ENCODE measurements at regions not wholly inside any gene's neighbourhood (a gene's known extent, or its start where the extent isn't known, plus 50 kb on each side); places are given as distances from the start of the nearest gene placed in this dataset.

DNA sequence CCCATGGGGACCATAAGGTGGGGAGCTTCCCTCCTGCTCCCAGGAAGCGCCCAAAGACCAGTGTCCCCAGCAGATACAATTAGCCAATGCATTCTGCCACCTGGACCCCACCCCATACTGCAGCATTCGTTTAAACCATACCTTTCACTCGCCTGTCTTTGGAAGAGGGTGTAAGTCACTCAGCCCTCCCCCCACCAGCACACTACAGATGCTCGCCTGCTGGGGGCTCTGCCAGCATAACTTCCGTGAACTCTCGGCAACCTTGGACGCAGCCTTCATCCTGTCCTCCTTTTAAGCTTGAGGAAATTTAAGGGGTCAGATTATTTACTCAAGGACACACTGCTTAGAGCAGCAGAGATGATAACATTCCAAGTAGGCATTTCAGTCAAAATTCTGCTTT is 94.4 kb upstream of the NAA20 start:
- TF ChIP-seq, protein P1, sequence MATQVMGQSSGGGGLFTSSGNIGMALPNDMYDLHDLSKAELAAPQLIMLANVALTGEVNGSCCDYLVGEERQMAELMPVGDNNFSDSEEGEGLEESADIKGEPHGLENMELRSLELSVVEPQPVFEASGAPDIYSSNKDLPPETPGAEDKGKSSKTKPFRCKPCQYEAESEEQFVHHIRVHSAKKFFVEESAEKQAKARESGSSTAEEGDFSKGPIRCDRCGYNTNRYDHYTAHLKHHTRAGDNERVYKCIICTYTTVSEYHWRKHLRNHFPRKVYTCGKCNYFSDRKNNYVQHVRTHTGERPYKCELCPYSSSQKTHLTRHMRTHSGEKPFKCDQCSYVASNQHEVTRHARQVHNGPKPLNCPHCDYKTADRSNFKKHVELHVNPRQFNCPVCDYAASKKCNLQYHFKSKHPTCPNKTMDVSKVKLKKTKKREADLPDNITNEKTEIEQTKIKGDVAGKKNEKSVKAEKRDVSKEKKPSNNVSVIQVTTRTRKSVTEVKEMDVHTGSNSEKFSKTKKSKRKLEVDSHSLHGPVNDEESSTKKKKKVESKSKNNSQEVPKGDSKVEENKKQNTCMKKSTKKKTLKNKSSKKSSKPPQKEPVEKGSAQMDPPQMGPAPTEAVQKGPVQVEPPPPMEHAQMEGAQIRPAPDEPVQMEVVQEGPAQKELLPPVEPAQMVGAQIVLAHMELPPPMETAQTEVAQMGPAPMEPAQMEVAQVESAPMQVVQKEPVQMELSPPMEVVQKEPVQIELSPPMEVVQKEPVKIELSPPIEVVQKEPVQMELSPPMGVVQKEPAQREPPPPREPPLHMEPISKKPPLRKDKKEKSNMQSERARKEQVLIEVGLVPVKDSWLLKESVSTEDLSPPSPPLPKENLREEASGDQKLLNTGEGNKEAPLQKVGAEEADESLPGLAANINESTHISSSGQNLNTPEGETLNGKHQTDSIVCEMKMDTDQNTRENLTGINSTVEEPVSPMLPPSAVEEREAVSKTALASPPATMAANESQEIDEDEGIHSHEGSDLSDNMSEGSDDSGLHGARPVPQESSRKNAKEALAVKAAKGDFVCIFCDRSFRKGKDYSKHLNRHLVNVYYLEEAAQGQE (IDR thresholded peaks at IDR 0.05; ENCODE audit: insufficient read depth in 1 of 2, low read depth in 2 of 2, low read length in 2 of 2) = no peak
- TF ChIP-seq POLR2AphosphoS5 (IDR thresholded peaks at IDR 0.05; ENCODE audit: low read depth, low read length) (no peak), TAF1 (IDR thresholded peaks at IDR 0.05; ENCODE audit: borderline replicate concordance, insufficient read depth, low read length) (no peak), FOXP2 (optimal IDR thresholded peaks at IDR 0.05; ENCODE audit: borderline replicate concordance, extremely low read depth, extremely low read length, insufficient read depth) (no peak), SIN3A (IDR thresholded peaks at IDR 0.05; ENCODE audit: borderline replicate concordance, insufficient read depth, low read length) (no peak)

DNA sequence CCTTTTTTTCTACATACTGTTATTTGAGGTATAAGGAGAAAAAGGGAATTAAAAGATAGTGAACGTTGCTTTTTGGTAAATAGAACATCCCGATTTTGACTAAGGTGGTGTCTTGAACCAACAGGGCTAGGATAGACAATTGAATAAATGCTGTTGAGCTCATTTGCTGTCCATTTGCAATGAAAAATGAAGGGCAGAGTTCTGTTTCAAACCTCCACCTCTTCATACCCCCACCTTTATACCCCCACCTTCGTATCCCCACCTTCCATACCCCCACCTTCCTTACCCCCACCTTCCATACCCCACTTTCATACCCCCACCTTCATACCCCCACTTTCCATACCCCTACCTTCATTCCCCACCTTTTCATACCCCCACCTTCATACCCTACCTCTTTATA is 93.4 kb upstream of the NAA20 start:
- no peak for TF ChIP-seq TAF1 (IDR thresholded peaks at IDR 0.05; ENCODE audit: borderline replicate concordance, insufficient read depth, low read length)
- TF ChIP-seq FOXP2 (optimal IDR thresholded peaks at IDR 0.05; ENCODE audit: borderline replicate concordance, extremely low read depth, extremely low read length, insufficient read depth) = no peak
- TF ChIP-seq SIN3A (IDR thresholded peaks at IDR 0.05; ENCODE audit: borderline replicate concordance, insufficient read depth, low read length) = no peak
- TF ChIP-seq, protein P1 (IDR thresholded peaks at IDR 0.05; ENCODE audit: insufficient read depth in 1 of 2, low read depth in 2 of 2, low read length in 2 of 2) = no peak
- TF ChIP-seq POLR2AphosphoS5 (IDR thresholded peaks at IDR 0.05; ENCODE audit: low read depth, low read length) = no peak

DNA sequence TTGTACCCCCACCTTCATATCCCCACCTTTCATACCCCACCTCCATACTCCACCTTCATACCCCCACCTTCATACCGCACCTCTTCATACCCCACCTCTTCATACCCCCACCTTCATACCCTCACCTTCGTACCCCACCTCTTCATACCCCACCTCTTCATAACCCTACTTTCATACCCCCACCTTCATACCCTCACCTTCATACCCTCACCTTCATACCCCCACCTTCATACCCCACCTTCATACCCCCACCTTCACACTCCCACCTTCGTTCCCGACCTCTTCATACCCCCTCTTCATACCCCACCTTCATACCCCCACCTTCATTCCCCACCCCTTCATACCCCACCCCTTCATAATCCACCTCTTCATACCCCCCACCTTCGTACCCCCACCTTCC is 92.9 kb upstream of the NAA20 start:
- TF ChIP-seq SIN3A (IDR thresholded peaks at IDR 0.05; ENCODE audit: borderline replicate concordance, insufficient read depth, low read length) (no peak), TAF1 (IDR thresholded peaks at IDR 0.05; ENCODE audit: borderline replicate concordance, insufficient read depth, low read length) (no peak), POLR2AphosphoS5 (IDR thresholded peaks at IDR 0.05; ENCODE audit: low read depth, low read length) (no peak), FOXP2 (optimal IDR thresholded peaks at IDR 0.05; ENCODE audit: borderline replicate concordance, extremely low read depth, extremely low read length, insufficient read depth) (no peak)
- TF ChIP-seq, protein P1 (IDR thresholded peaks at IDR 0.05; ENCODE audit: insufficient read depth in 1 of 2, low read depth in 2 of 2, low read length in 2 of 2) = no peak

DNA sequence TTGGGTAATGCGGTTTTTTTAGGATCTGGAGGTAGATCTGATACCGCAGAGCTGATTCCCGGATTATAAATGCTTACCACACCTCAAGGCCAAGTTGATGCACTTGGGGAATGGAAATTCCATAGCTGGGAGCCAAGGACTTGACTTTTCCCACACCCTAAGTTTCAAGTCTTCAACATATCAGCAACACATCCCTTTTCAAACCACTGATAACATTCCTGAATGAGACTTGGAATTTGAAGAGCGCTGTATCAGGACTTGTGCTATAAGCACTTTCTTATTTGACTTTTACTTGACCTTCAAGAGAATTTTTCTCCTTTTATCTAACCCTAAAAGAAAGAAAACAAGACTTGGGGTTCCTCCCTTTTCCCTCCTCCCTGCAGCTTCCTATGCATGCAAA is 90.6 kb upstream of the NAA20 start:
- TF ChIP-seq SIN3A (IDR thresholded peaks at IDR 0.05; ENCODE audit: borderline replicate concordance, insufficient read depth, low read length) (no peak), POLR2AphosphoS5 (IDR thresholded peaks at IDR 0.05; ENCODE audit: low read depth, low read length) (no peak), FOXP2 (optimal IDR thresholded peaks at IDR 0.05; ENCODE audit: borderline replicate concordance, extremely low read depth, extremely low read length, insufficient read depth) (no peak), TAF1 (IDR thresholded peaks at IDR 0.05; ENCODE audit: borderline replicate concordance, insufficient read depth, low read length) (no peak)
- TF ChIP-seq, protein P1 (IDR thresholded peaks at IDR 0.05; ENCODE audit: insufficient read depth in 1 of 2, low read depth in 2 of 2, low read length in 2 of 2) = no peak

Data from PFSK-1 (cell line).